Smooth muscle cell (in vitro differentiated cells): ENCODE measurements at regions not wholly inside any gene's neighbourhood (a gene's known extent, or its start where the extent isn't known, plus 50 kb on each side); places are given as distances from the start of the nearest gene placed in this dataset.

ENCODE experiments used
- DNase-seq: peaks from one replicate; lab custom pipeline; 2025; ENCODE audit not compliant: unreplicated experiment; lab: John Stamatoyannopoulos, UW
- H2AFZ ChIP-seq: fragments of 200-600 bp; sonication (generic); 2 replicates; pipeline ENCODE4 v1.6.0; 2016; ENCODE audit warnings: antibody characterized with exemption, low read depth, mild to moderate bottlenecking
- H3F3A ChIP-seq: fragments of 200-600 bp; sonication (generic); 2 replicates; pipeline ENCODE4 v1.6.0; 2017; ENCODE audit warnings: antibody characterized with exemption, low read depth
- H3K27ac ChIP-seq: fragments of 200-600 bp; sonication (generic); 2 replicates; pipeline ENCODE4 v1.5.1; 2016; ENCODE audit warnings: low read depth, mild to moderate bottlenecking
- H3K27me3 ChIP-seq: fragments of 200-600 bp; sonication (generic); 2 replicates; pipeline ENCODE4 v1.6.1; 2016; ENCODE audit warnings: low read depth, mild to moderate bottlenecking
- H3K36me3 ChIP-seq: fragments of 200-600 bp; sonication (generic); 2 replicates; pipeline ENCODE4 v1.5.1; 2016; ENCODE audit warnings: low read depth
- H3K4me1 ChIP-seq: fragments of 200-600 bp; sonication (generic); 2 replicates; pipeline ENCODE4 v1.5.1; 2016; ENCODE audit warnings: low read depth
- H3K4me2 ChIP-seq: fragments of 200-600 bp; sonication (generic); 2 replicates; pipeline ENCODE4 v1.6.0; 2016; ENCODE audit warnings: mild to moderate bottlenecking
- H3K4me3 ChIP-seq: fragments of 200-600 bp; sonication (generic); 2 replicates; pipeline ENCODE4 v1.5.1; 2016; ENCODE audit warnings: mild to moderate bottlenecking
- H3K79me2 ChIP-seq: fragments of 200-600 bp; sonication (generic); 2 replicates; pipeline ENCODE4 v1.6.0; 2016; ENCODE audit warnings: low read depth, mild to moderate bottlenecking
- H3K9ac ChIP-seq: fragments of 200-600 bp; sonication (generic); 2 replicates; pipeline ENCODE4 v1.6.0; 2016; ENCODE audit warnings: low read depth
- H3K9me3 ChIP-seq: fragments of 200-600 bp; sonication (generic); replicated peaks from 2 replicates; pipeline ENCODE4 v1.5.1; 2016; ENCODE audit warnings: low read depth
- H4K20me1 ChIP-seq: fragments of 200-600 bp; sonication (generic); 2 replicates; pipeline ENCODE4 v1.6.0; 2016; ENCODE audit warnings: low read depth
- CTCF ChIP-seq: fragments of 200-600 bp; sonication (generic); IDR thresholded peaks from 2 replicates; pipeline ENCODE4 v1.5.1; 2017; ENCODE audit warnings: borderline replicate concordance, mild to moderate bottlenecking, antibody characterized with exemption; ENCODE audit not compliant: insufficient read depth, poor library complexity, severe bottlenecking
- WGBS: methylation state at CpG from one replicate; pipeline ENCODE4 v1.1.7; 2016; ENCODE audit warnings: low lambda C conversion rate; 5-methylcytosine and 5-hydroxymethylcytosine counted together

DNA sequence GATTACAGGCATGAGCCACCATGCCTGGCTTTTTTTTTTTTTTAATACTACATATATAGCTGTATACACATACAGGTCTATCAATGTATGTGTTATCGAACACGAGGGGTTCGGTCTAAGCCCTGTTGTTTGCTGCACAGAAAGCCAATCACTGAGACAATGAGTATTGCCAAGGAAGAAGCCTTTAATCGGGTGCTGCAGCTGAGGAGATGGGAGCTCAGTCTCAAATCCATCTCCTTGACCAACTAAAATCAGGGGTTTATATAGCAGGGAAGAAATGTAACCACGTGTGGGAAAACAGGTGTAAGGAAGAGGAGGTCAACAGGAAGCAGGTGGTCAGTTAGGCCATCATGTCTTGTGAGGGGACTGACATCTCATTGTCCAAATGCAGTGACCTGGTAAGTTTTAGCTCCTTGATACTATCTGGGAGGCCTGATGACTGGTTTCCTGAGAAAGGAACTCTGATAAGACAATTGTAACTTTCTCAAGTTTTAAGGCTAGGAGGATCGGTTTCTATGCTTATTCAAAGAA, 80.9 kb upstream of the MAP1LC3B2 start:
- H3K4me1 ChIP-seq = no peaks in the 10 kb centered on the region
- H3K4me2 ChIP-seq = no peak overlapping the region
- no peak for DNase-seq
- no peak for TF ChIP-seq CTCF
- no peaks in the 10 kb centered on the region for H3K36me3 ChIP-seq
- H3K4me3 ChIP-seq = no peak overlapping the region
- no peaks in the 10 kb centered on the region for H3K9me3 ChIP-seq
- H3K27me3 ChIP-seq = no peaks in the 10 kb centered on the region
- no peak overlapping the region for H3K9ac ChIP-seq
- no peaks in the 10 kb centered on the region for H4K20me1 ChIP-seq
- no peak overlapping the region for H3K27ac ChIP-seq
- H2AFZ ChIP-seq = no peak overlapping the region
- no peaks in the 10 kb centered on the region for H3F3A ChIP-seq
- no peaks in the 10 kb centered on the region for H3K79me2 ChIP-seq
- WGBS = 86% methylated on average over 6 of the region's 6 CpGs

DNA sequence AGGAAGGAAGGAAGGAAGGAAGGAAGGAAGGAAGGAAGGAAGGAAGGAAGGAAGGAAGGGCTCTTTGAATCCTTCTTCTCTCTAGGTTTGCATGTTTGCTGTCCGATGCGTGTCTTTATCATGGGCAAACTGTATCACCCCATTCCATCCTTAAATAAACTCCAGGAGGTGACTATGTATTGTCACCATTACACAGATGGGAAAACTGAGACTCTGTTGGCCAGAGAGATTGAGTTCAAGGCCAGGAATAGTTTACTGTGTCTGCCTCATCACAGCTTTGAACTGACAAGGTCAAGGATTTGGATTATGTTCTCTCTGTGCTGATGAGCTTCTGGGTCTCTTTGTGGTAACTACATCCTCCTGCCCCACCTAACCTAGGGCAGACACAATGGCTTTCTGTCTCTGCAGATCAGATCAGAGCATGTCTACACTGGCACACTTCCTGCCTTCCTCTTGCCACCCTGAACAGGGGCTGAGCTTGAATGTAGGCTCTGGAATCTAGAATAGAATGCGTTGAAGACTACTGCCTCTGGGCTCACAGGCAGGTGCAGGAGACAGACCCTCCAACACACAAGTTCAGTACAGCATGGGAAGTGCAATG, 78.9 kb upstream of the MAP1LC3B2 start:
- Histone ChIP-seq H3K4me3 (no peak overlapping the region), H3K27ac (no peak overlapping the region), H3K27me3 (no peaks in the 10 kb centered on the region), H3K79me2 (no peaks in the 10 kb centered on the region), H3K9me3 (no peaks in the 10 kb centered on the region), H4K20me1 (no peaks in the 10 kb centered on the region), H3K4me2 (no peak overlapping the region), H3K9ac (no peak overlapping the region), H3F3A (no peaks in the 10 kb centered on the region), H3K36me3 (no peaks in the 10 kb centered on the region), H3K4me1 (no peaks in the 10 kb centered on the region), H2AFZ (no peak overlapping the region)
- 87% methylated on average over 3 of the region's 3 CpGs for WGBS
- no peak for DNase-seq
- no peak for TF ChIP-seq CTCF

DNA sequence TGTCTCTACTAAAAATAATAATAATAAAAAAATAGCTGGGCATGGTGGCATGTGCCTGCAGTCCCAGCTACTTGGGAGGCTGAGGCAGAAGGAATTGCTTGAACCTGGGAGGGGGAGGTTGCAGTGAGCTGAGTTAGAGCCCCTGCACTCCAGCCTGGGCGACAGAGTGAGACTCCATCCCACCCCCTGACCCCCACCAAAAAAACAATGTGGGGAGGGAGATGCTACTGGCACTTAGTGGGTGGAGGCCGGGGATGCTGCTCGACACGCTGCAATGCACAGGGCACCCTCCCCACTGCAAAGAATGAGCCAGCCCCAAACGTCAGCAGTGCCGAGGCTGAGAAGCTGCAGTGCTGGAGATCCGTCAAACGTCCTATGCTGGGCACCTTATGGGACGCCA, 77.5 kb upstream of the MAP1LC3B2 start:
- Histone ChIP-seq H3K4me1 (no peaks in the 10 kb centered on the region), H3K4me2 (no peak overlapping the region), H3K9ac (no peak overlapping the region), H3K27me3 (no peaks in the 10 kb centered on the region), H3K27ac (no peak overlapping the region), H3K4me3 (no peak overlapping the region), H3K36me3 (no peaks in the 10 kb centered on the region), H3K9me3 (no peaks in the 10 kb centered on the region), H3K79me2 (no peaks in the 10 kb centered on the region), H3F3A (no peaks in the 10 kb centered on the region), H2AFZ (no peak overlapping the region), H4K20me1 (no peaks in the 10 kb centered on the region)
- no peak for DNase-seq
- 90% methylated on average over 9 of the region's 9 CpGs for WGBS
- TF ChIP-seq CTCF = no peak

- DNase-seq = no peak
- TF ChIP-seq CTCF = no peak
- no peaks in the 10 kb centered on the region for H4K20me1 ChIP-seq
- no peaks in the 10 kb centered on the region for H3K36me3 ChIP-seq
- no peaks in the 10 kb centered on the region for H3K4me1 ChIP-seq
- H3K9me3 ChIP-seq = no peaks in the 10 kb centered on the region
- no peaks in the 10 kb centered on the region for H3K27me3 ChIP-seq
- no peak overlapping the region for H3K4me3 ChIP-seq
- no peak overlapping the region for H2AFZ ChIP-seq
- no peaks in the 10 kb centered on the region for H3K79me2 ChIP-seq
- H3K27ac ChIP-seq = no peak overlapping the region
- H3F3A ChIP-seq = no peaks in the 10 kb centered on the region
- no peak overlapping the region for H3K9ac ChIP-seq
- WGBS = 95% methylated on average over 15 of the region's 20 CpGs
- H3K4me2 ChIP-seq = no peak overlapping the region
Observed at GRCh38 chr12:116482179-116482578, 77.0 kb upstream of the MAP1LC3B2 start.
